ENCODE measurements at regions not wholly inside any gene's neighbourhood (a gene's known extent, or its start where the extent isn't known, plus 50 kb on each side); places are given as distances from the start of the nearest gene placed in this dataset.

GRCh38 chr18:44517136-44517535 is 163.6 kb upstream of the SETBP1 start:
- Mint-ChIP-seq H3K4me3 (no peak overlapping the region), H3K27me3 (no peaks in the 10 kb centered on the region), H3K9me3 (peaks cover 0 to 9% (median 0%) of the 10 kb centered on the region in 9 donors), H3K36me3 (no peaks in the 10 kb centered on the region), H3K27ac (no peak overlapping the region), H3K4me1 (peaks cover 0 to 13% (median 3%) of the 10 kb centered on the region in 4 donors)
- ATAC-seq: no peak
- POLR2A ChIA-PET: no interaction called here
- no peak for DNase-seq

GRCh38 chr18:44518091-44518615 is 162.5 kb upstream of the SETBP1 start:
- peaks cover 0 to 4% (median 0%) of the 10 kb centered on the region in 9 donors for H3K9me3 Mint-ChIP-seq
- H3K27ac Mint-ChIP-seq: no peak overlapping the region
- no peaks in the 10 kb centered on the region for H3K36me3 Mint-ChIP-seq
- DNase-seq (no peak), ATAC-seq (no peak)
- H3K4me3 Mint-ChIP-seq: no peak overlapping the region
- H3K4me1 Mint-ChIP-seq: peaks cover 0 to 13% (median 2%) of the 10 kb centered on the region in 4 donors
- POLR2A ChIA-PET: no interaction called here
- H3K27me3 Mint-ChIP-seq: no peaks in the 10 kb centered on the region

DNA sequence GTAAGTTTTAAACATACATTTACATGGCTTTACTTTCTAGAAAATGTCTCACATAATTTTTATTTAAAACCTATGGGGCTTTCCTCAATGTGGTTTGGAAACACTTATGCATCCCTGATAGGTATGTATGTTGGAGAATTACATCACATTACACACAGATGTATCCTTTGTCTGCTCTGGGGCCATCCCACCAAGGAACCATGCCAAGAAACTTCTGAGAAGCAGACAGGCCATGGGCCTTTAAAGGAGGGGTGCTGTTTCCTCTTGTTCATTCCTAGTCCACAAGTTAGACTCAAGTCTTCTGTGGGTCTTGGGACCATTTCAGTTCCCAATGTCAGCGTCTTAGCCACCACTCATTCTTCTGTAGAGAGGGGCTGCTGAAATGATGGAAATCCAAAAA is 162.0 kb upstream of the SETBP1 start:
- Mint-ChIP-seq H3K27ac (no peak overlapping the region), H3K9me3 (no peaks in the 10 kb centered on the region)

DNA sequence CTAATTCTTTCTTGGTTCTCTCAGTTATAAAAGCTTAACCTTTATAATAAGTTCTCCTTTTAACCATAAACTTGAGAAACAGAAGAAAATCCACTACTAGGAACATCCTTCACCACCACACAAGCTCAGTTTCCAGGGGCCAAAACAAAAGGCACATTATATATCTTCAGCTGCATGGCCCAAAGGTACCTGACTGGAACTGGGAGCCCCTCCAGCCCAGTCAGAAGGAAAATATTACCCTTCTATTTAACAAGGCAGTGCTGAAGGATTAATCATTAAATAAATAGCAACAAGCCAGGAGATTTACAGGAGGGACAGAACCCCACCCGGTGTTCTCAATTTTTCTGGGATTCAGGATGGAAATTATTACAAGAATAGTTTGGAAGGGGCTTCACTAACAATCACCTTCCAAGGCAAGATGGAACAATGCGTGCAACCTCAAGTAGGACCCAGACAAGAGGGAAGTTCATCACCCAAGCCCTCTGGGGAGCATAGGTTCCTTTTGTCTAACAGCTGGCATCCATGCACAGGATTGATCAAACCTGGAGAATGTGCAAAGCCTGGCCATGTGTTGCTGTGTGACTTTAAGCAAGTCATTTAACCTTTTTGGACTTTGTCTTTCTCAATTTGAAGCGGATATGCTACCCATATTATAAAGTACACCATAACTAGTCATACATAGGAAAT is 159.6 kb upstream of the SETBP1 start:
- POLR2A ChIA-PET: no interaction called here
- DNase-seq (no peak), ATAC-seq (no peak)
- no peaks in the 10 kb centered on the region for H3K9me3 Mint-ChIP-seq
- no peak overlapping the region for H3K4me3 Mint-ChIP-seq
- H3K36me3 Mint-ChIP-seq: no peaks in the 10 kb centered on the region
- H3K27me3 Mint-ChIP-seq: no peaks in the 10 kb centered on the region
- peaks cover 0 to 9% (median under 1%) of the 10 kb centered on the region in 4 donors for H3K4me1 Mint-ChIP-seq
- H3K27ac Mint-ChIP-seq: no peak overlapping the region

More for the DNA sequence above, 162.0 kb upstream of the SETBP1 start:
- H3K4me3 Mint-ChIP-seq: no peak overlapping the region
- H3K36me3 Mint-ChIP-seq: no peaks in the 10 kb centered on the region
- POLR2A ChIA-PET: no interaction called here
- H3K4me1 Mint-ChIP-seq: peaks cover 0 to 13% (median 1%) of the 10 kb centered on the region in 4 donors
- no peaks in the 10 kb centered on the region for H3K27me3 Mint-ChIP-seq
- no peak for DNase-seq
- ATAC-seq: no peak

DNA sequence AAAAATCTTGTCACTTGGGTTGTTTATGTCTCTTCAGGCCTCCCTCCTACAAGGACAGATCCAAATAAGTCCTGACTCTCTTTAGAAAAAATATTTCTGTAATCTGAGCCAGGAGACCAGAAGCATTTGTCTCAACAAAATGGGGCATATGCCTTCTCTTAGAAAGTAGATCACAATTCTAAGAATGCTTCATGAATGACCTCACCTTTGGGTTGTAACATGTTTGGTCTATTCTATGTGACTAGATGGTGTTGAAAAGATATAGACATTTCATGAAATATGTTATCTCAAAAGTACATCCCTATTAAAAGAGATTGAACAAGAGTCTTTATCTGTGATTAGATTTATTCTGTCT is 159.0 kb upstream of the SETBP1 start:
- H3K27ac Mint-ChIP-seq: no peak overlapping the region
- no peak for ATAC-seq
- H3K9me3 Mint-ChIP-seq: no peaks in the 10 kb centered on the region
- peaks cover 3 to 14% (median 4%) of the 10 kb centered on the region in 4 donors for H3K4me1 Mint-ChIP-seq
- H3K4me3 Mint-ChIP-seq: no peak overlapping the region
- no peaks in the 10 kb centered on the region for H3K27me3 Mint-ChIP-seq
- POLR2A ChIA-PET: no interaction called here
- no peaks in the 10 kb centered on the region for H3K36me3 Mint-ChIP-seq
- DNase-seq: no peak

DNA sequence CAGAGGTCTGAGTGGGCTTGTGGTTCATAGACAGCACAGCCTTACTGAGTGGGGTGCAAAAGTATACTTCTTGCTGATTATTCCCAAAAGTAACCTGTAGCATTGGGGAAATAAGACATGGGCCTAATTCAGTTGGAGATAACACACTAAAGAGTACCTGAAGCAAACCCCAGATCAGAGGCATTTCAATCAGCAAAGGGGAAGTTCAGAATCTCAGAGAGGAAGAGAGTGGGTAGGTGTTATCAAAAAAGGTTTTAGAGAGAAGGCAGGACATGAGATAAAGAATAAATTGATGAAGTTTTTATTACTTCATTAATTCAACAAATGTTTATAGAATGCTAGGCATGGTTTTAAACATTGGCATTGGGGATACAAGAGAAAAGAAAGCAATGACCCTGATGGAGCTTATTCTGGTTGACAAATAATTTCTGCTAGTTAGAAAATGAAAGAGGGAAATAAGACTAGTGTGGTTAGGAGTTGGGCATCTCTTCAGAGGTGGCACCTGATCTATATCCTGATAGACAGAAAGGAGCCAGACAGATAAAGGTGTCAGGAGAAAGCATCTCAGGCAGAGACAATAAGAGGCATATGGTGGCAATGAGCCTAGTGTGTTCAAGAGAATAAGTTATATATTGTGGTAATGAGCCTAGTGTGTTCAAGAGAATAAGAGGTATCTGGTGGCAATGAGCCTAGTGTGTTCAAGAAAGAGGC is 153.8 kb upstream of the SETBP1 start:
- DNase-seq (no peak), ATAC-seq (no peak)
- POLR2A ChIA-PET: no interaction called here
- Mint-ChIP-seq H3K27me3 (no peaks in the 10 kb centered on the region), H3K4me1 (peaks cover 9 to 18% (median 12%) of the 10 kb centered on the region in 4 donors), H3K4me3 (no peak overlapping the region), H3K9me3 (no peaks in the 10 kb centered on the region), H3K36me3 (no peaks in the 10 kb centered on the region), H3K27ac (peak overlapping the region in 3 of 10 donors; percentile 5 to 29 (median 26))

- no peak overlapping the region for H3K4me3 Mint-ChIP-seq
- DNase-seq (no peak), ATAC-seq (no peak)
- peaks cover 0 to 8% (median 0%) of the 10 kb centered on the region in 4 donors for H3K4me1 Mint-ChIP-seq
- no peaks in the 10 kb centered on the region for H3K36me3 Mint-ChIP-seq
- no peaks in the 10 kb centered on the region for H3K9me3 Mint-ChIP-seq
- H3K27ac Mint-ChIP-seq: no peak overlapping the region
- H3K27me3 Mint-ChIP-seq: no peaks in the 10 kb centered on the region
- POLR2A ChIA-PET: no interaction called here
These were observed 147.6 kb upstream of the SETBP1 start for GRCh38 chr18:44533071-44533470.

DNA sequence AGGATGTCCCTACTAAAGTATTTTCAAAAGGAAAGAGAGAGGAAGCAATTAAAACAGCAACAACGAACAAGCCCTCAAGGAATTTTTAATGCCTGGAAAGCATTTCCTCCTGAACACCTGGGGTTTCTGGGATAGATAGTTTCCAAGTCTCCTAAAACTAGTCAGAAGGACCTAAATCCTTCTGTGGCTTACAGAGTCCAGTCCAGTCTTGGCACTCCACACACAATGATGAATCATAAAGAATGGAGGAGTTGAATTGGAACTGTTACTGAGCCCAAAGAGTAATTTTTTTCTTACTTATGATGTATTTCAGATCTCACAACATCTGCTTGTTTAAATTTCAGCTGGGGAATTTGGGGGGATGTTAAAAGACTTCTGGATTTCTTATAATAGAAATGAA is 144.6 kb upstream of the SETBP1 start:
- ATAC-seq (no peak), DNase-seq (no peak)
- Mint-ChIP-seq H3K36me3 (no peaks in the 10 kb centered on the region), H3K27me3 (no peaks in the 10 kb centered on the region), H3K4me1 (peaks cover 0 to 8% (median 0%) of the 10 kb centered on the region in 4 donors), H3K4me3 (no peak overlapping the region), H3K27ac (no peak overlapping the region), H3K9me3 (no peaks in the 10 kb centered on the region)
- POLR2A ChIA-PET: no interaction called here

DNA sequence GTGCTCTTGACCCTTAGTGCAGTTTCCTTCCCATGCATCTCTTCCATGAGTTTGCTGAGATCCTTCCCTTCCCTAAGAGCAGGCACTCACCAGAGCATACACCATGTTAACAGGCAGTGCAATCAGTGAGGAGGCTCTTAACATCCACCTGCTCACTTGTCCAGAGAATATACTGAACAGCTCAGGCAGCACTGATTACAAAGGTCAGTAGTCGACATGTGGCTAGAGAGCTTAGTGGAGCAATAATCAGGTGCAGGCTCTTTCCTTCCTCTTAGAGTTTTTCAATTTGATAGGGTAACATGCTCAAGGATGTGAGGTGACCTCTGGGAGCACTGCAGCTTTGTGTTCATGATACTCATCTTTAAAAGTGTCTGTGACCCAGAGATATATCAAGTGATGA is 144.1 kb upstream of the SETBP1 start:
- POLR2A ChIA-PET: no interaction called here
- DNase-seq (no peak), ATAC-seq (no peak)
- H3K4me1 Mint-ChIP-seq: peaks cover 0 to 8% (median 0%) of the 10 kb centered on the region in 4 donors
- H3K4me3 Mint-ChIP-seq: no peak overlapping the region
- no peak overlapping the region for H3K27ac Mint-ChIP-seq
- no peaks in the 10 kb centered on the region for H3K9me3 Mint-ChIP-seq
- no peaks in the 10 kb centered on the region for H3K27me3 Mint-ChIP-seq
- no peaks in the 10 kb centered on the region for H3K36me3 Mint-ChIP-seq

DNA sequence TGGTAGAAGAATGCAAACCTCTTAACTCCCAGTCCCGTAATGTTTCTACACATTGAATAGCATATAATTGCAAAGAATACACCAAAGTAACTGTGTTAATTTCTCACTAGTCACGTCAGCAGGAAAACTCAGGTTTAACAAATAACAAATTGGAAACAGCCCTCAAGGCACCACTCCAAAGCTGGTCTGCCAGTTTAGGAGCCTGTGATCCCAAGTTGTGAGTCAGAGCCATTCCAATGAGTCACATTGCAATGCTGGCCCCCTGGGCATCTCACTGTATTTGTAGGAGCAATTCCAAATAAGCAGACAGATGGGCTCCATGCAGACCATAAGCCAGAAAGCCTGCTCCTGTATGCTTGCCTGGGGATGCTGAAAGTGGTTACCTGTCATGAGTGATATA is 143.2 kb upstream of the SETBP1 start:
- H3K36me3 Mint-ChIP-seq: no peaks in the 10 kb centered on the region
- ATAC-seq: no peak
- no peaks in the 10 kb centered on the region for H3K27me3 Mint-ChIP-seq
- POLR2A ChIA-PET: no interaction called here
- no peak overlapping the region for H3K27ac Mint-ChIP-seq
- H3K9me3 Mint-ChIP-seq: no peaks in the 10 kb centered on the region
- no peak overlapping the region for H3K4me3 Mint-ChIP-seq
- peaks cover 0 to 8% (median 0%) of the 10 kb centered on the region in 4 donors for H3K4me1 Mint-ChIP-seq
- DNase-seq: no peak

GRCh38 chr18:44539926-44540325 is 140.8 kb upstream of the SETBP1 start:
- POLR2A ChIA-PET: no interaction called here
- Mint-ChIP-seq H3K9me3 (no peaks in the 10 kb centered on the region), H3K36me3 (no peaks in the 10 kb centered on the region), H3K27me3 (no peaks in the 10 kb centered on the region), H3K27ac (no peak overlapping the region), H3K4me1 (peaks cover 0 to 5% (median 0%) of the 10 kb centered on the region in 4 donors), H3K4me3 (no peak overlapping the region)
- ATAC-seq: no peak
- no peak for DNase-seq

GRCh38 chr18:44541159-44541558 is 139.5 kb upstream of the SETBP1 start:
- H3K9me3 Mint-ChIP-seq: no peaks in the 10 kb centered on the region

GRCh38 chr18:44541781-44542180 is 138.9 kb upstream of the SETBP1 start:
- Mint-ChIP-seq H3K27ac (no peak overlapping the region), H3K4me3 (no peak overlapping the region), H3K36me3 (no peaks in the 10 kb centered on the region), H3K27me3 (no peaks in the 10 kb centered on the region), H3K9me3 (no peaks in the 10 kb centered on the region), H3K4me1 (peaks cover 0 to under 1% (median 0%) of the 10 kb centered on the region in 4 donors)
- POLR2A ChIA-PET: no interaction called here
- ATAC-seq (no peak), DNase-seq (no peak)

More at GRCh38 chr18:44541159-44541558, 139.5 kb upstream of the SETBP1 start:
- ATAC-seq (no peak), DNase-seq (no peak)
- no peaks in the 10 kb centered on the region for H3K36me3 Mint-ChIP-seq
- no peak overlapping the region for H3K27ac Mint-ChIP-seq
- POLR2A ChIA-PET: no interaction called here
- H3K4me3 Mint-ChIP-seq: no peak overlapping the region
- no peaks in the 10 kb centered on the region for H3K27me3 Mint-ChIP-seq
- H3K4me1 Mint-ChIP-seq: peaks cover 0 to 5% (median 0%) of the 10 kb centered on the region in 4 donors
